HCT116 (cell line): ENCODE measurements at regions not wholly inside any gene's neighbourhood (a gene's known extent, or its start where the extent isn't known, plus 50 kb on each side); places are given as distances from the start of the nearest gene placed in this dataset.

Experiments
- ATAC-seq: fragments of 200-7000 bp; cut with Tn5 transposase; 2 replicates; pipeline ENCODE4 v1.9.1; 2020; ENCODE audit warnings: mild to moderate bottlenecking, moderate library complexity
- BruUV-seq: library from RNA; stranded (reverse); fragments of 400-500 nt; replicated peaks from 2 replicates; lab custom pipeline; 2021; lab: Mats Ljungman, UMichigan
- CTCF ChIA-PET: fragments of 300-600 bp; sonication (Branson Sonifier 250); formaldehyde crosslinking; loops from one replicate; lab custom pipeline; 2021; ENCODE audit warnings: antibody characterized with exemption; lab: Charles Lee
- POLR2A ChIA-PET: fragments of 300-600, 350-600 bp; sonication (Branson Sonifier 250); formaldehyde crosslinking; loops from one replicate; lab custom pipeline; 2021; ENCODE audit warnings: antibody characterized with exemption; lab: Charles Lee
- RAD21 ChIA-PET, 2 experiments: fragments of 300-600 bp; sonication (Branson Sonifier 250); formaldehyde crosslinking; loops; one replicate each; lab custom pipeline; 2023; ENCODE audit warnings: low total read pairs in 2 of 2; ENCODE audit not compliant: uncharacterized antibody in 2 of 2, unreplicated experiment in 2 of 2, low non-redundant PET in 1 of 2; lab: Charles Lee
- DNase-seq: peaks from one replicate; pipeline ENCODE4 v3.0.0-alpha.2; 2010; ENCODE audit warnings: low read depth, low spot score
- H2AFZ ChIP-seq: fragments of 200-600 bp; shearing (Covaris generic), sonication (generic); 2 replicates; pipeline ENCODE4 v1.6.1; 2017; ENCODE audit warnings: low read depth, mixed run types, mixed read lengths, antibody characterized with exemption, low read length; ENCODE audit not compliant: poor library complexity, severe bottlenecking
- H3K27ac ChIP-seq: 2 replicates; pipeline ENCODE4 v1.5.1; 2012; ENCODE audit warnings: low read depth, low read length
- H3K27me3 ChIP-seq: fragments of 200-600 bp; sonication (generic); 2 replicates; pipeline ENCODE4 v1.6.1; 2016; ENCODE audit warnings: mixed run types, low read length, mixed read lengths; ENCODE audit not compliant: insufficient read depth
- H3K36me3 ChIP-seq, 2 experiments: fragments of 200-500 bp in 1 of 2; fragments of 200-600 bp in 1 of 2; sonication (Bioruptor generic) in 1 of 2; sonication (generic) in 1 of 2; 2 replicates each; pipeline versions ENCODE4 v1.5.1 to v1.6.1; 2014 to 2016; ENCODE audit warnings: low read length in 2 of 2, inconsistent platforms in 1 of 2, mixed read lengths in 1 of 2, mixed run types in 1 of 2; ENCODE audit not compliant: insufficient read depth in 2 of 2, control insufficient read depth in 1 of 2
- H3K4me1 ChIP-seq, 2 experiments: fragments of 200-600 bp in 1 of 2; sonication (generic) in 1 of 2; 2 replicates each; pipeline versions ENCODE4 v1.5.1 to v1.6.1; 2012 to 2017; ENCODE audit warnings: low read length in 2 of 2, inconsistent platforms in 1 of 2, mild to moderate bottlenecking in 1 of 2, mixed read lengths in 1 of 2, mixed run types in 1 of 2, moderate library complexity in 1 of 2; ENCODE audit not compliant: insufficient read depth in 2 of 2, control insufficient read depth in 1 of 2
- H3K4me2 ChIP-seq: fragments of 200-600 bp; sonication (generic); 2 replicates; pipeline ENCODE4 v1.6.1; 2017; ENCODE audit warnings: mixed run types, low read length, mixed read lengths
- H3K4me3 ChIP-seq, 2 experiments: fragments of 200-600 bp in 1 of 2; sonication (generic) in 1 of 2; replicated peaks in 1 of 2; 2 replicates each; pipeline ENCODE4 v1.5.1; 2011 to 2016; ENCODE audit warnings: low read length in 2 of 2, control low read depth in 1 of 2, low read depth in 1 of 2, mild to moderate bottlenecking in 1 of 2, mixed read lengths in 1 of 2, mixed run types in 1 of 2
- H3K79me2 ChIP-seq: fragments of 200-600 bp; sonication (generic); 2 replicates; pipeline ENCODE4 v1.6.1; 2017; ENCODE audit warnings: mild to moderate bottlenecking, mixed run types, low read length, moderate library complexity, mixed read lengths; ENCODE audit not compliant: insufficient read depth
- H3K9ac ChIP-seq: fragments of 200-600 bp; sonication (generic); 2 replicates; pipeline ENCODE4 v1.6.1; 2016; ENCODE audit warnings: low read length, mixed read lengths
- H3K9me2 ChIP-seq: fragments of 200-600 bp; sonication (generic), shearing (Covaris generic); 2 replicates; pipeline ENCODE4 v1.6.1; 2017; ENCODE audit warnings: mixed run types, mild to moderate bottlenecking, moderate library complexity; ENCODE audit not compliant: insufficient read depth
- H3K9me3 ChIP-seq, 2 experiments: fragments of 200-500 bp in 1 of 2; fragments of 200-600 bp in 1 of 2; sonication (Bioruptor generic) in 1 of 2; sonication (generic) in 1 of 2; 2 replicates each; pipeline ENCODE4 v1.6.1; 2014 to 2017; ENCODE audit warnings: low read length in 2 of 2, mixed read lengths in 2 of 2, inconsistent platforms in 1 of 2, low read depth in 1 of 2, mild to moderate bottlenecking in 1 of 2, mixed run types in 1 of 2, moderate library complexity in 1 of 2; ENCODE audit not compliant: control insufficient read depth in 1 of 2, insufficient read depth in 1 of 2
- H4K20me1 ChIP-seq: fragments of 200-600 bp; sonication (generic), shearing (Covaris generic); 2 replicates; pipeline ENCODE4 v1.6.1; 2017; ENCODE audit warnings: mixed run types, mild to moderate bottlenecking, moderate library complexity; ENCODE audit not compliant: insufficient read depth
- CBX3 ChIP-seq: IDR thresholded peaks from 2 replicates; pipeline ENCODE4 v1.6.1; 2012; ENCODE audit warnings: low read depth
- CEBPB ChIP-seq: IDR thresholded peaks from 2 replicates; pipeline ENCODE4 v1.6.1; 2012; ENCODE audit warnings: low read depth
- EGR1 ChIP-seq: IDR thresholded peaks from 2 replicates; pipeline ENCODE4 v1.6.1; 2012; ENCODE audit warnings: low read depth
- EZH2phosphoT487 ChIP-seq: fragments of 200-600 bp; IDR thresholded peaks from 2 replicates; pipeline ENCODE4 v1.6.1; 2018; ENCODE audit warnings: antibody characterized with exemption, borderline replicate concordance
- JUND ChIP-seq: IDR thresholded peaks from 2 replicates; pipeline ENCODE4 v1.6.1; 2012
- RAD21 ChIP-seq: IDR thresholded peaks from 2 replicates; pipeline ENCODE4 v1.6.1; 2012; ENCODE audit warnings: low read depth, mild to moderate bottlenecking
- SIN3A ChIP-seq: IDR thresholded peaks from 2 replicates; pipeline ENCODE4 v1.6.1; 2012; ENCODE audit warnings: low read depth
- SRF ChIP-seq: IDR thresholded peaks from 2 replicates; pipeline ENCODE4 v1.6.1; 2012; ENCODE audit warnings: low read depth
- intact Hi-C: fragments of 100-400 bp; cut with micrococcal nuclease; formaldehyde crosslinking; loops from 2 replicates; pipeline ENCODE4 v1.10.0; 2022
- TF ChIP-seq, protein P1 (sequence below): IDR thresholded peaks from 2 replicates; pipeline ENCODE4 v1.6.1; 2011; ENCODE audit warnings: mild to moderate bottlenecking, low read length, moderate library complexity; ENCODE audit not compliant: insufficient replicate concordance; ENCODE audit errors: extremely low read depth

DNA sequence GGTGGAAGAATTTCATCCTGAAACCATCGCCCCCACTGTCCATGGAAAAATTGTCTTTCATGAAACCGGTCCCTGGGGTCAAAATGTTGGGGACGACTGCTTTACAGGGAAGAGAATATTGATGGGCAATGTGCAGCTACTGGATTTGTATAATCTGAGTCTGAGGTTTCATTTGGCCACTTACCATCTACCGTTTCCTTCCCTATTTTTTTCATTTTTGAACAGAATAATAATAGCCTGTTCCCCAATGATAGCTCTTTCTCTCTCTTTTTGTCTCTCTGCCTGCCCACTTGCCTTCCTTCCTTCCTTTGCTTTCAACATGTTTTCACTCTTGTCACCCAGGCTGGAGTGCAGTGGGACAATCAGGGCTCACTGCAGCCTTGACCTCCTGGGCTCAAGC is 78.3 kb upstream of the TLK1 start:
- DNase-seq (no peak), ATAC-seq (no peak)
- no peak overlapping the region for H3K4me3 ChIP-seq
- ChIA-PET RAD21 (no interaction called here), CTCF (no interaction called here), POLR2A (no interaction called here)
- no peaks in the 10 kb centered on the region for H3K4me1 ChIP-seq
- H3K9ac ChIP-seq: no peak overlapping the region
- H3K27me3 ChIP-seq: no peaks in the 10 kb centered on the region
- no TSS peak for BruUV-seq
- no peaks in the 10 kb centered on the region for H4K20me1 ChIP-seq
- H3K27ac ChIP-seq: no peak overlapping the region
- H3K36me3 ChIP-seq: no peaks in the 10 kb centered on the region
- intact Hi-C loops: no loop called here
- H2AFZ ChIP-seq: no peak overlapping the region
- no peaks in the 10 kb centered on the region for H3K9me2 ChIP-seq
- H3K9me3 ChIP-seq: no peaks in the 10 kb centered on the region
- no peak overlapping the region for H3K4me2 ChIP-seq
- no peaks in the 10 kb centered on the region for H3K79me2 ChIP-seq
- TF ChIP-seq SRF: no peak
- TF ChIP-seq EGR1: no peak
- no peak for TF ChIP-seq CEBPB
- TF ChIP-seq RAD21: no peak
- no peak for TF ChIP-seq CBX3
- no peak for TF ChIP-seq EZH2phosphoT487
- no peak for TF ChIP-seq JUND
- no peak for TF ChIP-seq SIN3A
- TF ChIP-seq, protein P1, sequence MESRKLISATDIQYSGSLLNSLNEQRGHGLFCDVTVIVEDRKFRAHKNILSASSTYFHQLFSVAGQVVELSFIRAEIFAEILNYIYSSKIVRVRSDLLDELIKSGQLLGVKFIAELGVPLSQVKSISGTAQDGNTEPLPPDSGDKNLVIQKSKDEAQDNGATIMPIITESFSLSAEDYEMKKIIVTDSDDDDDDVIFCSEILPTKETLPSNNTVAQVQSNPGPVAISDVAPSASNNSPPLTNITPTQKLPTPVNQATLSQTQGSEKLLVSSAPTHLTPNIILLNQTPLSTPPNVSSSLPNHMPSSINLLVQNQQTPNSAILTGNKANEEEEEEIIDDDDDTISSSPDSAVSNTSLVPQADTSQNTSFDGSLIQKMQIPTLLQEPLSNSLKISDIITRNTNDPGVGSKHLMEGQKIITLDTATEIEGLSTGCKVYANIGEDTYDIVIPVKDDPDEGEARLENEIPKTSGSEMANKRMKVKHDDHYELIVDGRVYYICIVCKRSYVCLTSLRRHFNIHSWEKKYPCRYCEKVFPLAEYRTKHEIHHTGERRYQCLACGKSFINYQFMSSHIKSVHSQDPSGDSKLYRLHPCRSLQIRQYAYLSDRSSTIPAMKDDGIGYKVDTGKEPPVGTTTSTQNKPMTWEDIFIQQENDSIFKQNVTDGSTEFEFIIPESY: no peak
